ENCODE measurements at regions not wholly inside any gene's neighbourhood (a gene's known extent, or its start where the extent isn't known, plus 50 kb on each side); places are given as distances from the start of the nearest gene placed in this dataset.

DNA sequence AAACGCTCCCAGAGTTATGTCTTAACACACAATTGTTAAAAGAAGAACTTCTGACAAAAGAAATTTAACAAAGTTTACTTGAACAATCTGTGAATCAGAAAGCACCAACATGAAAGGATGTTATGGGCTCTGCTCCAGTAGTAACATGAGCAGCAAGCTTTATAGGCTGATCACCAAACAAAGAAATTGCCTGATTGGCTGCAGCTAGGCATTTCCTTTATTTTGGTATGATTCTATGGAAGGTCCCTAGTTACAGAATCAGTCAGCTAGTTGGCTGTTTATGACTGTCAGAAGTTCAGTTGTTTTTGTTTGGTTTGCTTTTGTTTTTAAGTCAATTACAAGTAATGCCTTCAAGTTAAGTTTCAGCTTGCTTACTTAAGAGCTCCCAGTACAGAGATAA lies 102.4 kb upstream of the SMC2 start:
- H3K9me3 ChIP-seq: no peaks in the 10 kb centered on the region
- no peaks in the 10 kb centered on the region for H3K36me3 ChIP-seq (ENCODE audit: control insufficient read depth, insufficient read depth, low read length)
- no peak overlapping the region for H3K4me3 ChIP-seq (ENCODE audit: low read depth, low read length)
- H3K27ac Mint-ChIP-seq (ENCODE audit: unreplicated experiment): no peak overlapping the region
- peaks cover 3% of the 10 kb centered on the region for H3K27me3 Mint-ChIP-seq (ENCODE audit: insufficient read depth, unreplicated experiment)
- H3K9me3 Mint-ChIP-seq (ENCODE audit: unreplicated experiment): no peaks in the 10 kb centered on the region
- H3K4me1 ChIP-seq: no peaks in the 10 kb centered on the region
- H3K36me3 Mint-ChIP-seq (ENCODE audit: insufficient read depth, unreplicated experiment): no peaks in the 10 kb centered on the region
- no peak for DNase-seq
- no peaks in the 10 kb centered on the region for H3K27me3 ChIP-seq (replicated peaks; ENCODE audit: control insufficient read depth, insufficient read depth, low read length)
- BruUV-seq (replicated peaks): no TSS peak
- H3K4me3 Mint-ChIP-seq (ENCODE audit: unreplicated experiment): no peak overlapping the region
- POLR2A ChIA-PET: no interaction called here
- CTCF ChIA-PET: no interaction called here
- intact Hi-C loops (cut with micrococcal nuclease; ENCODE audit: unreplicated experiment): no loop called here
- no peaks in the 10 kb centered on the region for H3K4me1 Mint-ChIP-seq (ENCODE audit: low read depth, unreplicated experiment)
- TF ChIP-seq CTCF (IDR thresholded peaks at IDR 0.05; ENCODE audit: insufficient read depth in 1 of 2, low read depth in 1 of 2, low read length in 1 of 2, severe bottlenecking in 1 of 2, unreplicated experiment in 1 of 2): no peak

GRCh38 chr9:103992938-103993579 lies 101.0 kb upstream of the SMC2 start:
- no peak for DNase-seq
- no peak for TF ChIP-seq CTCF (IDR thresholded peaks at IDR 0.05; ENCODE audit: insufficient read depth in 1 of 2, low read depth in 1 of 2, low read length in 1 of 2, severe bottlenecking in 1 of 2, unreplicated experiment in 1 of 2)
- BruUV-seq (replicated peaks): no TSS peak
- intact Hi-C loops (cut with micrococcal nuclease; ENCODE audit: unreplicated experiment): no loop called here
- no peak overlapping the region for H3K27ac Mint-ChIP-seq (ENCODE audit: unreplicated experiment)
- no peak overlapping the region for H3K4me3 ChIP-seq (ENCODE audit: low read depth, low read length)
- H3K9me3 Mint-ChIP-seq (ENCODE audit: unreplicated experiment): no peaks in the 10 kb centered on the region
- H3K36me3 Mint-ChIP-seq (ENCODE audit: insufficient read depth, unreplicated experiment): no peaks in the 10 kb centered on the region
- H3K4me3 Mint-ChIP-seq (ENCODE audit: unreplicated experiment): no peak overlapping the region
- no peaks in the 10 kb centered on the region for H3K4me1 Mint-ChIP-seq (ENCODE audit: low read depth, unreplicated experiment)
- peaks cover 4% of the 10 kb centered on the region for H3K27me3 Mint-ChIP-seq (ENCODE audit: insufficient read depth, unreplicated experiment)
- H3K27me3 ChIP-seq (replicated peaks; ENCODE audit: control insufficient read depth, insufficient read depth, low read length): no peaks in the 10 kb centered on the region
- H3K4me1 ChIP-seq: no peaks in the 10 kb centered on the region
- H3K36me3 ChIP-seq (ENCODE audit: control insufficient read depth, insufficient read depth, low read length): no peaks in the 10 kb centered on the region
- CTCF ChIA-PET: no interaction called here
- POLR2A ChIA-PET: no interaction called here
- H3K9me3 ChIP-seq: no peaks in the 10 kb centered on the region

DNA sequence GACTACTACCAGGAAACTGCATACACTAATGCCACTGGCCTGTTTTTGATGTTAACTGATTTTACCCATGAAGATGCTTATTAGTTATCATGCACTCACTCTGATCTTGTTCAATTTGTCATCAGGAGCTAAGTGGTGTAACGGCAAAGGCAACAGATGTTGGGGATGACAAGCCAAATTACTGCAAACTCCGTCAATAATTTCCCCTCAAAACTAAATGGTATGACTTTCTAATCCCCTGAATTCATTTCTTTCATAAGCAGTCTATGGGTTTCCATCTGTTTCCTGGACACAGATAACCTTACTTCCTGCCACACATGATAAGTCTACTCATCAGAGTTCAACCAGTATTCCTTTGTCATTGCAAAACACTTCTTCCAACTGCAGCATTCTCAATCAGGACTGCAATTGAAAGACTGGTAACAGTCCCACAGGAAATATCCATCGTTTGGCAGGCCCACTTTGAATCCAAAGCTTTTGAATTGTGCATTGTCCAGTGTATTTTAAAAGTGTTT lies 96.2 kb upstream of the SMC2 start:
- Mint-ChIP-seq H3K27me3 (ENCODE audit: insufficient read depth, unreplicated experiment) (peaks cover 13% of the 10 kb centered on the region), H3K9me3 (ENCODE audit: unreplicated experiment) (no peaks in the 10 kb centered on the region), H3K4me1 (ENCODE audit: low read depth, unreplicated experiment) (no peaks in the 10 kb centered on the region), H3K27ac (ENCODE audit: unreplicated experiment) (no peak overlapping the region), H3K36me3 (ENCODE audit: insufficient read depth, unreplicated experiment) (no peaks in the 10 kb centered on the region), H3K4me3 (ENCODE audit: unreplicated experiment) (no peak overlapping the region)
- no peak for DNase-seq
- intact Hi-C loops (cut with micrococcal nuclease; ENCODE audit: unreplicated experiment): no loop called here
- H3K4me1 ChIP-seq: no peaks in the 10 kb centered on the region
- no peak overlapping the region for H3K4me3 ChIP-seq (ENCODE audit: low read depth, low read length)
- H3K9me3 ChIP-seq: no peaks in the 10 kb centered on the region
- no peak for TF ChIP-seq CTCF (IDR thresholded peaks at IDR 0.05; ENCODE audit: insufficient read depth in 1 of 2, low read depth in 1 of 2, low read length in 1 of 2, severe bottlenecking in 1 of 2, unreplicated experiment in 1 of 2)
- BruUV-seq (replicated peaks): no TSS peak
- ChIA-PET POLR2A (no interaction called here), CTCF (no interaction called here)
- no peaks in the 10 kb centered on the region for H3K36me3 ChIP-seq (ENCODE audit: control insufficient read depth, insufficient read depth, low read length)
- no peaks in the 10 kb centered on the region for H3K27me3 ChIP-seq (replicated peaks; ENCODE audit: control insufficient read depth, insufficient read depth, low read length)

Data from Caco-2 (cell line).